ENCODE measurements at regions not wholly inside any gene's neighbourhood (a gene's known extent, or its start where the extent isn't known, plus 50 kb on each side); places are given as distances from the start of the nearest gene placed in this dataset.

DNA sequence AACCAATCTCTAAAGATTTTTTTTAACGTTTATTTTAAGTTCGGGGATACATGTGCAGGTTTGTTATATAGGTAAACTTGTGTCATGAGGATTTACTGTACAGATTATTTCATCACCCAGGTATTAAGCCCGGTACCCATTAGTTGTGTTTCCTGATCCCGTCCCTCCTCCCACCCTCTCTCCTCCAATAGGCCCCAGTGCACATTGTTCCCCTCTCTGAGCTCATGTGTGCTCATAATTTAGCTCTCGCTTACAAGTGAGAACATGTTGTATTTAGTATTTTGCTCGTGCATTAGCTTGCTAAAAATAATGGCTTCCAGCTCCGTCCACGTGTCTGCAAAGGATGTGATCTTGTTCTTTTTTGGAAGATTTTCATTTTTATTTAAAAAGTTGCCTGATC, 2309.4 kb upstream of the AGA start:
- DNase-seq = no peak

DNA sequence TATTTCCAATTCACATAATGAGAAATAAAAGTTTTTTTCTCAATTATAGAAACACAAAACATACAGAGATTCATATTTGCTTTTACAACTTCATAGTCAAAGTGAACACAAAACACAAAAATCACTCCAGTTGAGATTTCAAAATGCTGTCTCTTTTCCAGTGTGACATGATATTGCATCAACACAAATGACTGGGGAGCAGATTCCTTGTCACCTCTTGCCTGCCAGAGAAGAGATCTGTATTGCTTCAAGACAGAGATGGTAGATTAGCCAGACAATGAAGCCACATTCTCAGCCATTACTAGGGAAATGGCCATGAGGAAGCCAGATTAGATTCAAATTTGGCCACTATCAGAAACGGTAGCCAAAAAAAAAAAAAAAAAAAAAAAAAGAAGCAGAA, 2313.1 kb upstream of the AGA start:
- DNase-seq = no peak

DNA sequence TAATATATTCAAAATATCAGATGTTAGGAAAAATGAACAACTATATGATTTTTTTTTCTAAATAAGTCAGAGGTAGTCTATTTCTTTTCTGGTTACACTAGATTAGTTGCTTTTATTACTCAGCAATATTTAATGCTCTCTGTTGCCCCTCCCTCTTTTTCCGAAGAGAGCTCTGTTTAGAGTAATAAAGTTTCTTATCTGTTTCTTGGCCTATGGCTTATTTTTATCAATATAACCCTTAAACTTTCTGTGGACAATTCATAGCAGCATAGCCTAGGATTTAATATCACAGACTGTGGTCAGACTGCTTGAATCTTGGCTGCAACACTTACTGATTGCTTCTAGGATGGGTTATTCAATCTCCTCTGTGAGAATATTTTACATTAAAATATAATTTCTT, 2315.4 kb upstream of the AGA start:
- DNase-seq = no peak

DNA sequence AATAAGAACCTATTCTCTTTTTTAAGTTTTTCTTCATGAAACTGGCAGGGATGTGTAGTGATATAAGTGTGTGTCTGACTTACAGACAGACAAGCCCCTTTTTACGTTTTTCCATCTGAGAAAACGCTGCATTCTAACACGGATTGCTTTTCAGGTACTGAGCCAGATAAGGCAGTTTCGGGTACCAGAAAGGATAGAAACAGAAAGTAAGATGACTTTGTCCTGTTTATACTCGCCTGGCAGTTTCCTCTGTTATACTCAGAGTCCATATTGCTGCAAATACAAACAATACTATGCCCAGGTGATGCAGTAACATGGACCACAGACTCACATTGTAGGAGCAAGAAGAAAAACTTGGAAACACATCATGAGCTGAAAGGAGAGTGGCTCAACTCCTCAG, 2320.6 kb upstream of the AGA start:
- DNase-seq = no peak

DNA sequence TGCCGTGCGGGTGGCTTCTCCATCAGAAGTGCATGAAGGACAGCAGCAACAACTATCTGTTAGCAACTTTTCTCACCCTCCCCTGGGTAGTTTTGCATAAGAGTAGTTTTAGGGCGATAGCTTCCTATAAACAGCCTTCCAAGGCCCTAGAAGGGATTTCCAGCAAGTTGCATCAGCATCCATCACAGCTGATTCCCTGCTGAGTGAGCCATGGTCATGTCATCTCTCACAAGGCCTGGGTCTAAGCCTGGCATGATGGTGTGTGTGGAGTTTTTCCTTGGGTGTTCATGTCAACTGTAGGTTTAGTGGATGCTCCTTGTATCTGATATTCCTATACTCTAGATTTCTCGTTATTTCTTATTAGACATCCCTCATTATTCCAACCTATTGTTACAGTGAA, 2324.7 kb upstream of the AGA start:
- DNase-seq = no peak

DNA sequence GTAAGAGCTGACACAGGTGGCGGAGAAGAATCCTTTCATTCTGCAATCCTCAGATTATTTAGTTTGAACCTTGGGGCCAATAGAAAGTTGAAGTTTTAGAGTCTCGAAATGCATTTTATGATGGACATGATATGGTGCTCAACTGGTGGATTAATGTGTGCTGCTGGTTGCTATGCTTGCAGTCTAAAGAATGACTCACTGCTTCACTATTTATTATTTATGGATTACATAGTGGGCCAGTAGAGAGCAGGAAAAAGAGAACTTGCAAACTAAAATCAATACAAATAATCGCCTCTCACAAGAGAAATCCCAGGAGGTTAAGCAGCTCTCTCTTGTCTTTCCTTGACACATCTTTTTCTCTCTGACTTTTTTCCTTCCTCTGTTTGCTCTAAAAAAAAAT, 2326.8 kb upstream of the AGA start:
- no peak for DNase-seq

DNA sequence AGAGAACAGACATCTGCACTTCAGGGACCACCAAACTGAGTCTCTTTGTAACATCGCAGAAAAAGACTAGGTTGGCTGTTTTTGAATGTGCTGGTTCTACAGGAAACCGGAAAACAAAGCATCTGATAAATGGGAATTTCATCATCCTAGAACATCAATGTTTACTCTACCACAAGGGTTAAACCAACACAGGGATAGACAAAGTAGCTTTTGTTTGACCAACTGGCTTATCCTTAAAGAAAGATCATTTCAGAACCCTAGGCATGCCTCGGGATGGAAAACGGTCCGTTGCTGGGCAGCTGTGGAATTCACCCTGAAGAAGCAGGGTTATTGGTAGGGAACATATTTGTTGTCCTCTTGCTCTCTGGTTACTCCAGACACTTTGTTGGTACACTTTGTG, 2355.5 kb upstream of the AGA start:
- DNase-seq = no peak

DNA sequence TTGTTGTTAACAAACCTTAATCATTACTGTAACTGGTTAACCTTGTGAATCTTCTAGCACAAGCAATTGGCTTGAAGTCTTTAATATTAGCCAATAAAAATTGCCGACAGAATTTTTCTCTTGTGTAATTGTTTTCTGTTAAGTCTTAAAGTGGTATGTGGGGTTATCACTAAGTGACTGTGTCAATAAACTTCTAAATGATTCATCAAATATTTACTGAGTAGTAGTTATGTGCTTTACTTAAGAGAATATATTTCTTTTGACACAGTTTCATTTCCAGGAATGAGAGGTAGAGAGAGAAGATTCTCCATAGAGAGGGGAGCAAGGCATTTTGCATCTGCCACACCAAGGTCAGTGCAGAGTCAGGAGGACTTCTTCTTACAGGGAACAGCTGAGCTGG, 2361.6 kb upstream of the AGA start:
- no peak for DNase-seq

DNA sequence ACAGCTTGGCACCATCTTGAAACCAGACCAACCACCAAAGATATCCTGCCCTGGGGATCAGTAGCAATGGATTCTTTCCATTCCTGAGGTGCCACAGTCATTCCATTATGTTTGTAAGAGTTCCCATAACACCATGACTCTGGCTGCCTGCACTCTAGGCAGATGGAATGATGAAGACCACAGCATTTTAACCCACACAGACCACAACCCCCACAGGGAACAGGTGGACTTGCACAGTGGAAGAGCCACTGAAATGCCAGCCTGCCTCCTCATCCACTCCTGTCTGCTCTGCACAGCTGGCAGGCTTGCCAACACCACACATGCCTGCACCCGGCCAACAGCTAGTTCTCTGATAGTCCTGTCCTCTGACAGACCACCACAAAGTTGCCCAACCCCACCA, 2362.2 kb upstream of the AGA start:
- DNase-seq = no peak

DNA sequence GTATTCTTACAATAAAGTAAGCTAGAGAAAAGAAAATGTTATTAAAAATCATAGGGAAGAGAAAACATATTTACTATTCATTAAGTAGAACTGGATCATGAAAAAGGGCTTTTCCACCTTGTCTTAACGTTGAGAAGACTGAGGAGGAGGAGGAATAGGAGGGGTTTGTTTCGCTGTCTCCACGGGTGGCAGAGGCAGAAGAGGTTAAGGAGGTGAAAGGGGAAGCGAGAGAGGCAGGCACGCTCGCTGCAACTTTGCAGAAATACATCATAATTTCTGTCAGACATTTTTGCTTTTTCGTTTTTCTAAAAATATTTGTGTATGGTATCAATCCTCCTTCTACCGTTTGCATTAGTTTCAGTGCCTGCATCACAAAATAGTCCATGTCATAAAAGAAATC, 2375.1 kb upstream of the AGA start:
- DNase-seq = no peak

DNA sequence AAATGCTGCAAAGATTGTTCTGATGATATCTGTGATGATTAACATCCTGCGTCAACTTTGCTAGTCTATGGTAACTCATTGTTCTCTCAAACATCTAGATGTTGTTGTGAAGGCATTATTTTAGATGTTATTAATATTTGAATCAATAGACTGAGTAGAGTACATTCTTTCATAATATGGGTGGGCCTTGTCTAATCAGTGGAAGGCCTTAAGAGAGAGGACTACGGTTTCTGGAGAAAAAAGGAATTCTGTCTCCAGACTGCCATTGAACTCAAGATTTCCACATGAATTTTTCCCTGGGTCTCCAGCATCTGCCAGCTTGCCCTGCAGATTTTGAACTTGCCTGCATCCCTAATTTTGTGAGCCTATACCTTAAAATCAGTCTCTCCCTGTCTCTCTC, 2381.1 kb upstream of the AGA start:
- DNase-seq = no peak

DNA sequence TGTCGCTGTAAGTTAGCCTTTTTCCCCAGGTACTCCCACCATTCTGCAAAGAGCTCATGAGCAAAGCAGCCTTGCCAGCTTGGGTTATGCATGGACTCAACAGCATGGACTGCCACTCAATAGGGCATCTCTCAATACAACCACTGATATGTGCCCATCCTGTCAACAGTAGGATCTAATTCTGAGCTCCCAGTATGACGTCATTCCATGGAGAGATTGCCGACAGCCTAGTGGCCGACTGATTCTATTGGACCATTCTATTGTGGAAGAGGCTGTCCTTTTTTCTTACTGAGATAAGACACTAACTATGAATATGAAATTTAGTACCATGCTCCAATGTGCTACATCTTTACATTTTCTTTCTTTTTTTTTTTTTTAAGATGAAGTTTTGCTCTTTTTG, 2389.0 kb upstream of the AGA start:
- DNase-seq = no peak

DNA sequence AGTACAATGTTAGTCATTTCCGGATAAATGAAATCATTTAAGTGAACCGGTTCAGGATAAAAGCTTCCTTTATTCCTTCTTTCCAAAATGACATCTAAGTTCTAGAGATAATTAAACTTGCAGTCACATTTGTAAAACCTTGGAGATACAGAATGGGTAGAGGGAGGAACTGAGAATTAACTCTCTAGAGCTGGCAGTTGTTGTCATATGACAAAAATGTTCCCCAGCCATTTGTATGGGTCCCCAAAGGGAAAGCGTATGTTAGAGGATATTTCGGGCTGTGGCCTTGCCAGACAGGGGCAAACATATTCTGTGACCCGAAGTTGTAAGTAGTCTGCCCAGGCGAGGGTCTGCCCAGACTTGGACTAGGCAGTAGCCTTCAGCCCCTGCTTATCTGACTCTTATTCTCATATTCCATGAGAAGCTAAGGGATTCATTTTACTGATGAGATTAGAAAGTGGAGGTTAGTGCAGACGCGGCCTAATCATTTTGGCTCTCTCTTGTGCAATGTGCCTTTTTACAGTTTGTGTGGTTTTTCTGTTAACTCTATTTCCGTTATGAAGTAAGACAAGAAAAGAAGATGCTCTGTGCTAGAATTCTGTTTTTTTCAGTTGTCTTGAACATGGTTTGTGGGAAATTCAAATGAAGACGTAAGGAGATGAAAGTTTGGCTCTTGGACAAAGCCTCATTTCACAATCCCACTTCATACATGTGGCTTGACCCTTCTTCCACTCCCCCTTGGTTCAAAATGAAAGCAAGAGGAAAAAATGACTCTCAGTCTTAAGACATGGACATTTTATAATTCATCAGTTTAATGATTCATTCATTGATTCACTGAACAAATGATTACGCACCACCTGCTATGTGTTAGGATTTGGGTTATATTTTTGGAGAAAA, 2394.2 kb upstream of the AGA start:
- no peak for DNase-seq

DNA sequence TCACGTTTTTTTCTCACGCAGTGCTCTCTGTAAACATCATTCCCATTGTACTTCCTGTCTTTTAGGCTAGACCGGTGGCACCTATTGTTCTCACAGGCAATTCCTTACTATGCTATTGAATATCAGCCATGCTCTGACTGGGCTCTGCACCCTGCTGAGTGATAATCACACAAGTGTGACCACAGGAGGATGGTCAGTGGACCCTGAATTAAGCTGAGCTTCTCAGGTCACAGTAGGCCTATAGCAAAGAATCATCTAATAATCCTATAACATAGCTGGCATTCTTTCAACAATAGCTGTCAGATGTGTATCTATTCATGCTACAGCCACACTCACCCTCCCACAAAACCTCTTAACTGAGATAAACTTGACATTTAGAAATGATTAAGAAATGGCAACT, 2399.8 kb upstream of the TENM3 start:
- no peak for DNase-seq

DNA sequence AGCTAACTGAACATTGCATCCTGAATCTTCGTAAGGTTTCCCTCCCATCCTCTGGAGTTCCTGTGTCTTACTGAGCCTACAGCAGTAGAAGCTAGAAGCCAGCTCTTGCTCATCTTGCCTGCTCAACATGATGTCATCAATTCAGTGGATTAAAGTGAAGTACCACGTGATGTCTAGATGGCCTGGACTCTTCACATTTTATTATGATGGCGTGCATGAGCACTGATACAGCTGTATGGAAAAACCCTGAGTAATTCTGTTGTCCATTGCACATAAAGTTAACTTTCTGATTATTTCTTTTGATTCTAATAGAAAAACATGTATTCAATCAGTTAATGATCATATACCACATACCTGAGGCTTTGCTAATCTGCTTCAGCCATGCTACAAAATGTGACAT, 2387.7 kb upstream of the TENM3 start:
- DNase-seq = no peak

DNA sequence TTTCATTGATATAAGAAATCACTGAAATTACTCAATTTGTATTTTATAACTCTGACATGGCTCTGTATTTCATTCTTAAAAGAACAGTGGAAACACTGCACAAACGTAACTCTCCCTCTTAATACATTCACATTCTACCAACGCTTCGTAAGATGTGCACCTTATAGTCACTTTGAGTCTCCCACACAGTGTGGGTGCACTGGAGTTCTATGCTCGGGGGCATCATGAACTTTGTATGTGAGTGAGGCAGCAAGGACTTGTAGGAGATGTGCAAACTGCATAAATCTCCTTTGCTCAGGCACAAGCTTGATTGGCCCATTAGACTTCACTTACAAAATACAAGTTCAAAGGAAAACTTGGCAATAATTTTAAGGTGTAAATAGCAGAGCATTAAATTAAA, 2385.0 kb upstream of the TENM3 start:
- no peak for DNase-seq

DNA sequence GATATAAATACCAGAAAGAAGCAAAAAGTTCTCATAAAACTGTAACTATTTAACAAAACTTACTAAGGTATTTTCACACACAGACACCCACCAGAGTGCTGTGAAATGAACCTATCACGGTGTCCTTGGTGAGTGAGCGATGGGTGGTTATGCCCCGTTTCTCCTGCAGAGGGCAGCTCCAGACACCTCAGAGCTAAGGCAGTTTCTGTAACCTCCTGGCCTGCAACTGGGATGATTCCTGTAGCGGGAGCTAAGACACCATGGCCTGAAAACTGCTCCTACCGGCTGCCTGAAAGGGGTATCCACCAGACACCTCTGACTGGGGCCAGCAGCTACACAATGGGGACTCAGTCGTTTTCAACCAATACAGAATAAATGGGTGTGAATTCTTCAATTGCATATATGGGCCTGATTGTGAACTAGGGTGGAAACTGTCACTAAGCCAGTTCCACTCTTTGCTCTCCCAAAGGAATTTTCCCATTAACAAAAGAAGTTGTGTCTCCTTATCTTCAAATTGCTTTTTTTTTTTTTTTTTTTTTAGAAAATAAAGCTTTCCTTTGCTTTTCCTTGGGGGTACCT, 2375.8 kb upstream of the TENM3 start:
- DNase-seq = peak; percentile 81

DNA sequence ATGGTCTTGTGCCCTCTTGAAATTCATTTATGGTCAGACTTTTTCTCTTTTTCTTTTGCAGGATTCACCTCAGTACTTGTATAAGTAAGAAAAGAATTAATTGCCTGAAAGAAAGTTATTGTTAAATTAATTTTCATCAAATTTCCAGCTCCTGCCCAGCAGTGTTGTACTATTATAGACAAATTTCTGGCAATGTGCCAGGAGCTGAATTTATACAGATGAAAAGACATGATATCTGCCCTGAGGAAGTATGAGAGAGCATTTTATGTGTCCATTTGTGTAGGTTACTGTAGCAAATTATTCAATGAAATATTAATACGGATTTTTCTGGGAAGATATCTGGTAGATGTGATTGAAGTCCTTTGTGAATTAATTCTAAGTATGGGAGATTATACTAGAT, 2371.5 kb upstream of the TENM3 start:
- no peak for DNase-seq

DNA sequence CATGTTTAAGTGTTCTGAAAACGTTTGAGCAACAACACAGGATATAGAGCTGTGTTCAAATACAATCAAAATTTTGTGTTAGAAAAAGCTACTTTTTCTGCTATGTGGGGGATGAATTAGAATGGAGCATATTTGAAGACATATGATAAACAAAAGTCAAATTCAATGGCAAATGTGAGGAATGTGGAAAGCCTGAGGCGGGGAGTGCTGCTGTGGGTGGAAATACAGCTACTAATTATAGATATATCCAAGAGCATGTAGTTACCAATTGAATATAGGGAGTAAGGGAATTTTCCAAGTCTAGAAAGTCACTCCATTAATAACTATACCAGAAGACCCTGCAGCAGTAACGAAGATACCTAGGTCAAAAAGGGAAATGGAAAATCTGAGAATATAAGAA, 2370.4 kb upstream of the TENM3 start:
- DNase-seq = no peak

DNA sequence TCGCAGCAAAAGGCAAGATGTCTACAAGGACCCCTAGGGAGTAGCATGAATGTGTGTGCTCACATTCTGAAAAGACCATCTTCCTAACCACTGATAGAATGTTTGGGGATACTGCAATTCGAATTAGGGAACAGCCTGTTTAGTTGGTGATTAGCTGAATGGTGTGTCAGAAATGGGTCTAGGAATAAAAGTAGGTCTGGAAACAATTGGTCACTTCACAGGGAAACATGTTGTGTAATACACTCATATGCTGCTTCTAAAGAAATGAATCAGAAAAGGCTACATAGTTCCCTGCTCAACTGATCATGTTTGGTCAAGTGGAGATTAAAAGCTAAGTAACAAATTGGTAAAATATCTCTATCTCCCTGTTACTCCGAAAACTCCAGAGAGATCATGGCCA, 2362.4 kb upstream of the TENM3 start:
- DNase-seq = no peak

DNA sequence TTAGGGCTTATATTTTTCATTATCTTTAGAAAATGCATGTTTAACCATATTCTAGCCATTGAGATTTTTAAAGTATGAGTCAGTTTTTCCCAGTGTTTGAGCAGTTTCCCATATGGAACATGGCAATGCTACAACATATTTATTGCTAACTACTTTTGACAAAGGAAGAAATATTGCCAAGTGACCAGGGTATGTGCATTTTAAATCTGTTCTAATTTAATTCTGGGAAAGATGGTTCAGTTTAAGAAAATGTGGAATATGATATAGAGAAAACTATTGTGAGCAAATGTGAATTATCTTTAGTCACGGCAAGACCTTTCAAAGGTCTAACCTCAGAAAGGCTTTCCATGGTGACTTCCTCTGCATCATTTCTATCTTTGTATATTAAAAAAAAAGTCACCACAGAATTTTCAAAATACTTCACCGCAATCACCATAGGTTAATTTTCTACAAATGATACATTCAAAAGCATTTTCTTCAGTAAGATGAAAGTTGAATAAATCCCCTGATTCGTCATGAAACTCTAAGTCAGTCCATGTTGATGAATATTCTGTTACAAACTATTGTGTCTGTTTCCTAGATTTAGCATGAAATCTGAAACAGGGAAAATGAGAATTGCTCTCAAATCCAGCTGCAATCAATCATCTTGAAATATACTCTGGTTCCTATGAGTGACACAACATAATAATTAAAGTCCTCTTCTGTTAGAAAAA, 2349.0 kb upstream of the TENM3 start:
- DNase-seq = no peak

DNA sequence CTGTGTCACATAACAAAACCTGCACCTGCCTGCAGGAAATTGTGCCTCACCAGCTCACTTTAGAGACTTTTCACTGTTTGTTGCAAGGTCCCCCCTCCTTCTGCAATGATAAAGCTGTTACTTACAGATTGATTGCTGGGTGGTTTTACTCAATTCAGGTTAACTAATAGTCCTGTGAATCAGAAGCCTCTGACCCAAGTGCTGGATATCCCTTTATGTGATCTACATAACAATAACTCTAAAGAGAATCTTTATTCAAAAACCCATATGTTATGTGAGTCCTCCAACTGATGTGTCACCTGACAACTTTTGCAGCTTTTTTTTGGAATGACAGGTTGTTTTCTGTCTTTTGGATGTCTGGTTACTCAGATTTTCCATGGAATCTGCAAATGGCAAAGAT, 2323.6 kb upstream of the TENM3 start:
- DNase-seq = no peak

DNA sequence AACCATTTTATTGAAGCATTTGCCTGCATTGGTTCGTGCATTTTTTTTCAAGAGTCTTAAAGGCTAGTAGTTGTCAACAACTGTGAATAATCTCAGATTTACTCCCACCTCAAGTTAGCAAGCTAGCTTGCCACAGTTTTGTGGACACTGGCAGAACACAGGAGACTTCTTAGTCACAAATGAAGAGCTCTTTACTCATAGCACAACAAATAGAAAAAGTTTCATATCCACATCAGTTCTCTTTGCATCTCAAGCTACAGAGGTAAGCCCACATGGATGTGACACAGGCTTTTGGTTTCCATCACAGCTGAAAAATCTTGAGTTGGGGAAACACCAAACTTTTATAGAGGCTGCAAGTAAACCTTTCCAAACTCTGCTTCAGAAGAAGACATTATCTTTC, 2315.7 kb upstream of the TENM3 start:
- DNase-seq = no peak

DNA sequence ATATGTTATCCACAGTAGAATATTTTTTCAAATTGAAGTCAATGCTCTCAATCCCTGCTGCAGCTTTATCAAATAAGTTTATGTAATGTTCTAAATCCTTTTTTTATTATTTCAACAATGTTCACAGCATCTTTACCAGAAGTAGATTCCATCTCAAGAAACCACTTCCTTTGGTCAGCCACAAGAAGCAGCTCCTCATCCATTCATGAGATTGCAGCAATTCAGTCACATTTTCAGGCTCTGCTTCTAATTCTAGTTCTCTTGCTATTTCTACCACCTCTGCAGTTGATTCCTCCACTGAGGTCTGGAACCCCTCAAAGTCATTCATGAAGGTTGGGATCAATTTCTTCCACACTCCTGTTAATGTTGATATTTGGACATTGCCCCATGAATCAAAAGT, 2301.3 kb upstream of the TENM3 start:
- DNase-seq = no peak
